ENCODE measurements at regions not wholly inside any gene's neighbourhood (a gene's known extent, or its start where the extent isn't known, plus 50 kb on each side); places are given as distances from the start of the nearest gene placed in this dataset.
"Not testable (repeated sequence)": the region's sequence is repeated elsewhere in the genome, so short reads cannot be mapped to it uniquely, and the experiment has no call there.

DNA sequence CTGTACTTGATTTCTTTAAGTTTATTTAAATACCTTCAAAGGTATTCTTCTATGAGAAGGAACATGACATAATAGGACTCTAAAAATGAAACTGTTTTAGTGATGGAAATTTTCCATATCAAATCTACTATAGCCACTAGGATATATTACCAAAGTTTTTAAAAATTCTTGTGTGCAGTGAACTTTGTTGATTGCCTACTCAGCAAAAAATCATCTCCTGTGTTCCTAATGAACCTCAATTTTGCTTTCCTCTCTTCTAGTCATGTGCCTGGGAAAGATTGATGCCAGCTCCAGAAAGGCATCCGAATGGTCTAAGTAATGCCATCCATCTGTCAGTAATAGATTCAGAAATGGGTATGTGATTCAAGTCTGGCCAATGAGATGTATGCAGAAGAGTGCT is 111.1 kb downstream of the ANXA3 start:
- Histone ChIP-seq H3K4me2 (ENCODE audit: low read length) (peak overlapping the region; percentile 22; the same call in 1 of the 2 replicates), H3K9me2 (ENCODE audit: insufficient read depth, low read length) (no peaks in the 10 kb centered on the region), H3K36me3 (ENCODE audit: insufficient read depth, low read length) (no peaks in the 10 kb centered on the region), H3K9me3 (ENCODE audit: low read length) (no peaks in the 10 kb centered on the region), H3K27ac (ENCODE audit: low read depth, low read length, poor library complexity, severe bottlenecking) (no peak overlapping the region), H3K79me2 (ENCODE audit: insufficient read depth, low read depth, low read length) (no peaks in the 10 kb centered on the region), H3K4me3 (ENCODE audit: low read depth, low read length, poor library complexity, severe bottlenecking) (no peak overlapping the region), H2AFZ (ENCODE audit: low read length) (peak overlapping the region; percentile 57; the same call in 1 of the 2 replicates), H4K20me1 (ENCODE audit: insufficient read depth, low read length) (no peaks in the 10 kb centered on the region), H3K4me1 (ENCODE audit: insufficient read depth, low read length, poor library complexity, severe bottlenecking) (peaks cover 36% of the 10 kb centered on the region)
- no peak for DNase-seq (ENCODE audit: low spot score)
- intact Hi-C loops (cut with micrococcal nuclease; ENCODE audit: unreplicated experiment): no loop called here
- no TSS peak for BruUV-seq (replicated peaks)
- TF ChIP-seq, protein P1, sequence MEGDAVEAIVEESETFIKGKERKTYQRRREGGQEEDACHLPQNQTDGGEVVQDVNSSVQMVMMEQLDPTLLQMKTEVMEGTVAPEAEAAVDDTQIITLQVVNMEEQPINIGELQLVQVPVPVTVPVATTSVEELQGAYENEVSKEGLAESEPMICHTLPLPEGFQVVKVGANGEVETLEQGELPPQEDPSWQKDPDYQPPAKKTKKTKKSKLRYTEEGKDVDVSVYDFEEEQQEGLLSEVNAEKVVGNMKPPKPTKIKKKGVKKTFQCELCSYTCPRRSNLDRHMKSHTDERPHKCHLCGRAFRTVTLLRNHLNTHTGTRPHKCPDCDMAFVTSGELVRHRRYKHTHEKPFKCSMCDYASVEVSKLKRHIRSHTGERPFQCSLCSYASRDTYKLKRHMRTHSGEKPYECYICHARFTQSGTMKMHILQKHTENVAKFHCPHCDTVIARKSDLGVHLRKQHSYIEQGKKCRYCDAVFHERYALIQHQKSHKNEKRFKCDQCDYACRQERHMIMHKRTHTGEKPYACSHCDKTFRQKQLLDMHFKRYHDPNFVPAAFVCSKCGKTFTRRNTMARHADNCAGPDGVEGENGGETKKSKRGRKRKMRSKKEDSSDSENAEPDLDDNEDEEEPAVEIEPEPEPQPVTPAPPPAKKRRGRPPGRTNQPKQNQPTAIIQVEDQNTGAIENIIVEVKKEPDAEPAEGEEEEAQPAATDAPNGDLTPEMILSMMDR (conservative IDR thresholded peaks at IDR 0.05; ENCODE audit: low read length): no peak
- TF ChIP-seq EZH2phosphoT487 (IDR thresholded peaks at IDR 0.05; ENCODE audit: borderline replicate concordance, low read depth, low read length): no peak
- POLR2A ChIA-PET: interaction anchor here (0.9 to 2.9 kb wide), 5 partner anchors 9 to 106 kb away, joined by 3 to 33 read pairs (median 6); no protein-coding TSS in a partner anchor
- CTCF ChIA-PET (ENCODE audit: unreplicated experiment): no interaction called here

DNA sequence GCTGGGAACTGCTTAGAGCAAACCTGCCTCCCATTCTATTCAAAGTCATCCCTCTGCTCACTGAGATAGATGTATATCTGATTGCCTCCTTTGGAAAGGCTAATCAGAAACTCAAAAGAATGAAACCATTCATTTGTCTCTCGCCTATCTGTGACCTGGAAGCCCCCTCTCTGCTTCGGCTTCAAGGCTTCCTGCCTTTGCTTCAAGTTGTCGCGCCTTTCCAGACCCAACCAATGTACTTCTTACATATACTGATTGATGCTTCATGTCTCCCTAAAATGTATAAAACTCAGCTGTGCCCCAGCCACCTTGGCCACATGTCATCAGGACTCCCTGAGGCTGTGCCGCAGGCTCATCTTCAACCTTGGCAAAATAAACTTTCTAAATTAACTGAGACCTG is 111.9 kb upstream of the BMP2K start:
- H3K9me3 ChIP-seq (ENCODE audit: low read length); H4K20me1 ChIP-seq (ENCODE audit: insufficient read depth, low read length); H3K4me3 ChIP-seq (ENCODE audit: low read depth, low read length, poor library complexity, severe bottlenecking); H3K27ac ChIP-seq (ENCODE audit: low read depth, low read length, poor library complexity, severe bottlenecking); DNase-seq (ENCODE audit: low spot score); BruUV-seq (replicated peaks); H2AFZ ChIP-seq (ENCODE audit: low read length); intact Hi-C loops (cut with micrococcal nuclease; ENCODE audit: unreplicated experiment); H3K4me2 ChIP-seq (ENCODE audit: low read length); CTCF ChIA-PET (ENCODE audit: unreplicated experiment); H3K79me2 ChIP-seq (ENCODE audit: insufficient read depth, low read depth, low read length); H3K9me2 ChIP-seq (ENCODE audit: insufficient read depth, low read length); H3K36me3 ChIP-seq (ENCODE audit: insufficient read depth, low read length): not testable (repeated sequence)
- POLR2A ChIA-PET: interaction anchor here (0.6 kb wide), 1 partner anchor 9 kb away, joined by 3 read pairs; no protein-coding TSS in a partner anchor
- peaks cover 38% of the 10 kb centered on the region for H3K4me1 ChIP-seq (ENCODE audit: insufficient read depth, low read length, poor library complexity, severe bottlenecking)

DNA sequence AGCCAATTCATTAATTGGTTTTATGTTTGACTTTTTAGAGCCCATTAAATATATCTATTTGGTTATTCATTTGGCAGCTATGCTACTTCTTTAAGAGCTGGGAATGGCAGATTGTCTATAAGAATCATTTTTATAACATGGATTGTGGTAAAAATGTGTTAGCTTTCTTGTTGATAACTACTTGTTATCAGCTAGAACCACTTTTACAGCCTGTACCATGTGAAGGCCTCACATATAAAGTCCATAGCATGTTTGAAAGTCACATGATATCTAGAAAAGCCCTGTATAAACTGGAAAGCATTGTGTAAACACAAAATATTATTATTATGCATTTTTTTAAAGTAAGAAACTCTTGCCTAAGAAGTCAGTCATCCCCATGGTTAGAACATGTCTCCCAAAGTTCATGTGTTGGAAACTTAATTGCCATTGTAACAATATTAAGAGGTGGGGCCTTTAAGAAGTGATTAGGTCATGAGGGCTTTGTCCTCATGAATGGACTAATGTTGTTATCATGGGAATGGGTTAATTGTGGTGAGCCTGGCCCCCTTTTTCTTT is 110.9 kb upstream of the BMP2K start:
- no peaks in the 10 kb centered on the region for H4K20me1 ChIP-seq (ENCODE audit: insufficient read depth, low read length)
- H3K9me2 ChIP-seq (ENCODE audit: insufficient read depth, low read length): no peaks in the 10 kb centered on the region
- DNase-seq (ENCODE audit: low spot score): no peak
- no peak for TF ChIP-seq EZH2phosphoT487 (IDR thresholded peaks at IDR 0.05; ENCODE audit: borderline replicate concordance, low read depth, low read length)
- TF ChIP-seq, protein P1 (conservative IDR thresholded peaks at IDR 0.05; ENCODE audit: low read length): no peak
- BruUV-seq (replicated peaks): no TSS peak
- H3K4me1 ChIP-seq (ENCODE audit: insufficient read depth, low read length, poor library complexity, severe bottlenecking): peaks cover 40% of the 10 kb centered on the region
- no peaks in the 10 kb centered on the region for H3K79me2 ChIP-seq (ENCODE audit: insufficient read depth, low read depth, low read length)
- ChIA-PET CTCF (ENCODE audit: unreplicated experiment) (no interaction called here), POLR2A (interaction anchor here (1.3 kb wide), 1 partner anchor 11 kb away, joined by 4 read pairs; no protein-coding TSS in a partner anchor)
- intact Hi-C loops (cut with micrococcal nuclease; ENCODE audit: unreplicated experiment): loop anchor here (5.0 kb wide), 1 partner anchor 53 kb away; no protein-coding TSS in a partner anchor
- H3K4me3 ChIP-seq (ENCODE audit: low read depth, low read length, poor library complexity, severe bottlenecking): no peak overlapping the region
- H3K27ac ChIP-seq (ENCODE audit: low read depth, low read length, poor library complexity, severe bottlenecking): no peak overlapping the region
- no peak overlapping the region for H3K4me2 ChIP-seq (ENCODE audit: low read length)
- H2AFZ ChIP-seq (ENCODE audit: low read length): no peak overlapping the region
- no peaks in the 10 kb centered on the region for H3K9me3 ChIP-seq (ENCODE audit: low read length)
- no peaks in the 10 kb centered on the region for H3K36me3 ChIP-seq (ENCODE audit: insufficient read depth, low read length)
